GM12878 (cell line): ENCODE measurements at regions not wholly inside any gene's neighbourhood (a gene's known extent, or its start where the extent isn't known, plus 50 kb on each side); places are given as distances from the start of the nearest gene placed in this dataset.

Source experiments
- CBFB ChIP-seq: IDR thresholded peaks from 2 replicates; pipeline ENCODE4 v1.6.1; 2016; ENCODE audit warnings: antibody characterized with exemption, low read depth
- CHD1 ChIP-seq: IDR thresholded peaks from 2 replicates; pipeline ENCODE4 v1.6.1; 2012; ENCODE audit warnings: low read depth, low read length, improper control_type of control experiment
- EGR1 ChIP-seq, 2 experiments: IDR thresholded peaks; 1 replicate in 1 of 2; 2 replicates in 1 of 2; pipeline ENCODE4 v1.6.1; 2011 to 2012; ENCODE audit warnings: low read depth in 2 of 2, low read length in 2 of 2, borderline replicate concordance in 1 of 2, mild to moderate bottlenecking in 1 of 2, moderate library complexity in 1 of 2
- ESRRA ChIP-seq: IDR thresholded peaks from 2 replicates; pipeline ENCODE4 v1.6.1; 2012; ENCODE audit warnings: mild to moderate bottlenecking, low read length, improper control_type of control experiment
- ETV6 ChIP-seq, 2 experiments: fragments of 450-650 bp in 1 of 2; IDR thresholded peaks in 1 of 2; conservative IDR thresholded peaks in 1 of 2; 2 replicates each; pipeline ENCODE4 v1.6.1; 2014; ENCODE audit warnings: antibody characterized with exemption in 1 of 2, borderline replicate concordance in 1 of 2, low read depth in 1 of 2, mild to moderate bottlenecking in 1 of 2, moderate library complexity in 1 of 2
- JUNB ChIP-seq: IDR thresholded peaks from 2 replicates; pipeline ENCODE4 v1.6.1; 2016; ENCODE audit warnings: antibody characterized with exemption, mild to moderate bottlenecking
- LARP7 ChIP-seq: fragments of 450-650 bp; IDR thresholded peaks from 2 replicates; pipeline ENCODE4 v1.6.1; 2017; ENCODE audit warnings: mild to moderate bottlenecking
- MEF2B ChIP-seq: fragments of 450-650 bp; IDR thresholded peaks from 2 replicates; pipeline ENCODE4 v1.6.1; 2018; ENCODE audit warnings: mild to moderate bottlenecking, moderate library complexity; ENCODE audit not compliant: partially characterized antibody, poor library complexity, severe bottlenecking
- RAD51 ChIP-seq: fragments of 450-650 bp; IDR thresholded peaks from 2 replicates; pipeline ENCODE4 v1.6.1; 2016; ENCODE audit warnings: moderate library complexity, mild to moderate bottlenecking, inconsistent platforms
- RUNX3 ChIP-seq: IDR thresholded peaks from 2 replicates; pipeline ENCODE4 v1.6.1; 2012; ENCODE audit warnings: low read length, inconsistent platforms
- SIX5 ChIP-seq: IDR thresholded peaks from 2 replicates; pipeline ENCODE4 v1.6.1; 2011; ENCODE audit warnings: mild to moderate bottlenecking, low read depth, low read length, moderate library complexity; ENCODE audit not compliant: severe bottlenecking
- TCF3 ChIP-seq: IDR thresholded peaks from 2 replicates; pipeline ENCODE4 v1.6.1; 2012; ENCODE audit warnings: low read depth, mild to moderate bottlenecking, low read length, borderline replicate concordance; ENCODE audit not compliant: insufficient read depth
- YBX1 ChIP-seq: fragments of 450-650 bp; IDR thresholded peaks from 2 replicates; pipeline ENCODE4 v1.6.1; 2016; ENCODE audit warnings: antibody characterized with exemption
- TF ChIP-seq, protein P1 (sequence below): IDR thresholded peaks from 2 replicates; pipeline ENCODE4 v1.6.1; 2012; ENCODE audit warnings: mild to moderate bottlenecking, low read depth, low read length
- TF ChIP-seq, protein P2 (sequence below): fragments of 450-650 bp; formaldehyde crosslinking; IDR thresholded peaks from 2 replicates; pipeline ENCODE4 v1.4.0; 2020; ENCODE audit warnings: mild to moderate bottlenecking, moderate library complexity
- TF ChIP-seq, protein P3 (sequence below): fragments of 450-650 bp; IDR thresholded peaks from 2 replicates; pipeline ENCODE4 v1.6.1; 2016; ENCODE audit warnings: mild to moderate bottlenecking, moderate library complexity, borderline replicate concordance
- TF ChIP-seq, protein P4 (sequence below): fragments of 450-650 bp; IDR thresholded peaks from 2 replicates; pipeline ENCODE4 v1.6.1; 2017; ENCODE audit warnings: mild to moderate bottlenecking

DNA sequence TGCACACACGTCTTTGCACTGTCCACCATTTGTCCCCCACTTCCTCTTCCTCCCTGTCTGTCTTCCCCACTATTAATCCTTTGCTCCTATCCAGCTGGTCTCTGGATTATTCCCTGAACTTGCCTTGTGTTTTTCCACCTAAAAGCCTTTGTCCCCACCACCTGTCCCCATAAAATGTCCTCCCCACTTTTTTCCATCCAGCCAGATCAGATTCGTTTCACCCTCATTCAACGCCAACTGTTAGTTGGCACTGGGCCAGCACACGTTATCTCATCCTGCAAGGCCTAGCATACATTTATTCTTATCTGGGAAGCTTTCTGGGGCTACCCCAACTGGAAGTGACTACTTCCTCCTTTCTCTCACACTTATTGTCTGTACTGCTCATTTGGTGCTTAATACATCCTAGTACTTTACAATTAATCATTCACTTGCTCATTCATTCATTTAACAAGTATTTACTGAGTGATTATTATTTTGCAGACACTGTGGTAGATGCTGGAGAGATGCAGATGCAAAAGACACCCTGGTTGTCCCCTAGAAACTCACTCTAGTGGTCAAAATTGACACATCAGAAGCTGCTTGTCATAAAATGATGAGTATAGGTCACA, 96.2 kb downstream of the RASSF10 start (continued):
- TF ChIP-seq, protein P1, sequence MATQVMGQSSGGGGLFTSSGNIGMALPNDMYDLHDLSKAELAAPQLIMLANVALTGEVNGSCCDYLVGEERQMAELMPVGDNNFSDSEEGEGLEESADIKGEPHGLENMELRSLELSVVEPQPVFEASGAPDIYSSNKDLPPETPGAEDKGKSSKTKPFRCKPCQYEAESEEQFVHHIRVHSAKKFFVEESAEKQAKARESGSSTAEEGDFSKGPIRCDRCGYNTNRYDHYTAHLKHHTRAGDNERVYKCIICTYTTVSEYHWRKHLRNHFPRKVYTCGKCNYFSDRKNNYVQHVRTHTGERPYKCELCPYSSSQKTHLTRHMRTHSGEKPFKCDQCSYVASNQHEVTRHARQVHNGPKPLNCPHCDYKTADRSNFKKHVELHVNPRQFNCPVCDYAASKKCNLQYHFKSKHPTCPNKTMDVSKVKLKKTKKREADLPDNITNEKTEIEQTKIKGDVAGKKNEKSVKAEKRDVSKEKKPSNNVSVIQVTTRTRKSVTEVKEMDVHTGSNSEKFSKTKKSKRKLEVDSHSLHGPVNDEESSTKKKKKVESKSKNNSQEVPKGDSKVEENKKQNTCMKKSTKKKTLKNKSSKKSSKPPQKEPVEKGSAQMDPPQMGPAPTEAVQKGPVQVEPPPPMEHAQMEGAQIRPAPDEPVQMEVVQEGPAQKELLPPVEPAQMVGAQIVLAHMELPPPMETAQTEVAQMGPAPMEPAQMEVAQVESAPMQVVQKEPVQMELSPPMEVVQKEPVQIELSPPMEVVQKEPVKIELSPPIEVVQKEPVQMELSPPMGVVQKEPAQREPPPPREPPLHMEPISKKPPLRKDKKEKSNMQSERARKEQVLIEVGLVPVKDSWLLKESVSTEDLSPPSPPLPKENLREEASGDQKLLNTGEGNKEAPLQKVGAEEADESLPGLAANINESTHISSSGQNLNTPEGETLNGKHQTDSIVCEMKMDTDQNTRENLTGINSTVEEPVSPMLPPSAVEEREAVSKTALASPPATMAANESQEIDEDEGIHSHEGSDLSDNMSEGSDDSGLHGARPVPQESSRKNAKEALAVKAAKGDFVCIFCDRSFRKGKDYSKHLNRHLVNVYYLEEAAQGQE: no peak
- no peak for TF ChIP-seq ETV6 (conservative IDR thresholded peaks at IDR 0.05 in 1 of 2, IDR thresholded peaks at IDR 0.05 in 1 of 2; ENCODE audit: borderline replicate concordance in 1 of 2, low read depth in 1 of 2)
- TF ChIP-seq EGR1 (IDR thresholded peaks at IDR 0.05; ENCODE audit: borderline replicate concordance in 1 of 2, low read depth in 2 of 2, low read length in 2 of 2): no peak
- TF ChIP-seq LARP7: 0 out of 2 replicates have a peak, but pooled peaks have one; percentile 31
- TF ChIP-seq TCF3: no peak
- TF ChIP-seq RUNX3: no peak
- no peak for TF ChIP-seq MEF2B
- no peak for TF ChIP-seq CHD1
- no peak for TF ChIP-seq RAD51
- TF ChIP-seq, protein P2, sequence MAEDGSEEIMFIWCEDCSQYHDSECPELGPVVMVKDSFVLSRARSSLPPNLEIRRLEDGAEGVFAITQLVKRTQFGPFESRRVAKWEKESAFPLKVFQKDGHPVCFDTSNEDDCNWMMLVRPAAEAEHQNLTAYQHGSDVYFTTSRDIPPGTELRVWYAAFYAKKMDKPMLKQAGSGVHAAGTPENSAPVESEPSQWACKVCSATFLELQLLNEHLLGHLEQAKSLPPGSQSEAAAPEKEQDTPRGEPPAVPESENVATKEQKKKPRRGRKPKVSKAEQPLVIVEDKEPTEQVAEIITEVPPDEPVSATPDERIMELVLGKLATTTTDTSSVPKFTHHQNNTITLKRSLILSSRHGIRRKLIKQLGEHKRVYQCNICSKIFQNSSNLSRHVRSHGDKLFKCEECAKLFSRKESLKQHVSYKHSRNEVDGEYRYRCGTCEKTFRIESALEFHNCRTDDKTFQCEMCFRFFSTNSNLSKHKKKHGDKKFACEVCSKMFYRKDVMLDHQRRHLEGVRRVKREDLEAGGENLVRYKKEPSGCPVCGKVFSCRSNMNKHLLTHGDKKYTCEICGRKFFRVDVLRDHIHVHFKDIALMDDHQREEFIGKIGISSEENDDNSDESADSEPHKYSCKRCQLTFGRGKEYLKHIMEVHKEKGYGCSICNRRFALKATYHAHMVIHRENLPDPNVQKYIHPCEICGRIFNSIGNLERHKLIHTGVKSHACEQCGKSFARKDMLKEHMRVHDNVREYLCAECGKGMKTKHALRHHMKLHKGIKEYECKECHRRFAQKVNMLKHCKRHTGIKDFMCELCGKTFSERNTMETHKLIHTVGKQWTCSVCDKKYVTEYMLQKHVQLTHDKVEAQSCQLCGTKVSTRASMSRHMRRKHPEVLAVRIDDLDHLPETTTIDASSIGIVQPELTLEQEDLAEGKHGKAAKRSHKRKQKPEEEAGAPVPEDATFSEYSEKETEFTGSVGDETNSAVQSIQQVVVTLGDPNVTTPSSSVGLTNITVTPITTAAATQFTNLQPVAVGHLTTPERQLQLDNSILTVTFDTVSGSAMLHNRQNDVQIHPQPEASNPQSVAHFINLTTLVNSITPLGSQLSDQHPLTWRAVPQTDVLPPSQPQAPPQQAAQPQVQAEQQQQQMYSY (CRISPR knock-in tag): no peak
- TF ChIP-seq CBFB: no peak
- TF ChIP-seq, protein P3, sequence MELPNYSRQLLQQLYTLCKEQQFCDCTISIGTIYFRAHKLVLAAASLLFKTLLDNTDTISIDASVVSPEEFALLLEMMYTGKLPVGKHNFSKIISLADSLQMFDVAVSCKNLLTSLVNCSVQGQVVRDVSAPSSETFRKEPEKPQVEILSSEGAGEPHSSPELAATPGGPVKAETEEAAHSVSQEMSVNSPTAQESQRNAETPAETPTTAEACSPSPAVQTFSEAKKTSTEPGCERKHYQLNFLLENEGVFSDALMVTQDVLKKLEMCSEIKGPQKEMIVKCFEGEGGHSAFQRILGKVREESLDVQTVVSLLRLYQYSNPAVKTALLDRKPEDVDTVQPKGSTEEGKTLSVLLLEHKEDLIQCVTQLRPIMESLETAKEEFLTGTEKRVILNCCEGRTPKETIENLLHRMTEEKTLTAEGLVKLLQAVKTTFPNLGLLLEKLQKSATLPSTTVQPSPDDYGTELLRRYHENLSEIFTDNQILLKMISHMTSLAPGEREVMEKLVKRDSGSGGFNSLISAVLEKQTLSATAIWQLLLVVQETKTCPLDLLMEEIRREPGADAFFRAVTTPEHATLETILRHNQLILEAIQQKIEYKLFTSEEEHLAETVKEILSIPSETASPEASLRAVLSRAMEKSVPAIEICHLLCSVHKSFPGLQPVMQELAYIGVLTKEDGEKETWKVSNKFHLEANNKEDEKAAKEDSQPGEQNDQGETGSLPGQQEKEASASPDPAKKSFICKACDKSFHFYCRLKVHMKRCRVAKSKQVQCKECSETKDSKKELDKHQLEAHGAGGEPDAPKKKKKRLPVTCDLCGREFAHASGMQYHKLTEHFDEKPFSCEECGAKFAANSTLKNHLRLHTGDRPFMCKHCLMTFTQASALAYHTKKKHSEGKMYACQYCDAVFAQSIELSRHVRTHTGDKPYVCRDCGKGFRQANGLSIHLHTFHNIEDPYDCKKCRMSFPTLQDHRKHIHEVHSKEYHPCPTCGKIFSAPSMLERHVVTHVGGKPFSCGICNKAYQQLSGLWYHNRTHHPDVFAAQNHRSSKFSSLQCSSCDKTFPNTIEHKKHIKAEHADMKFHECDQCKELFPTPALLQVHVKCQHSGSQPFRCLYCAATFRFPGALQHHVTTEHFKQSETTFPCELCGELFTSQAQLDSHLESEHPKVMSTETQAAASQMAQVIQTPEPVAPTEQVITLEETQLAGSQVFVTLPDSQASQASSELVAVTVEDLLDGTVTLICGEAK: no peak
- TF ChIP-seq ESRRA: no peak
- TF ChIP-seq SIX5: no peak
- no peak for TF ChIP-seq YBX1
- TF ChIP-seq JUNB: no peak
- TF ChIP-seq, protein P4, sequence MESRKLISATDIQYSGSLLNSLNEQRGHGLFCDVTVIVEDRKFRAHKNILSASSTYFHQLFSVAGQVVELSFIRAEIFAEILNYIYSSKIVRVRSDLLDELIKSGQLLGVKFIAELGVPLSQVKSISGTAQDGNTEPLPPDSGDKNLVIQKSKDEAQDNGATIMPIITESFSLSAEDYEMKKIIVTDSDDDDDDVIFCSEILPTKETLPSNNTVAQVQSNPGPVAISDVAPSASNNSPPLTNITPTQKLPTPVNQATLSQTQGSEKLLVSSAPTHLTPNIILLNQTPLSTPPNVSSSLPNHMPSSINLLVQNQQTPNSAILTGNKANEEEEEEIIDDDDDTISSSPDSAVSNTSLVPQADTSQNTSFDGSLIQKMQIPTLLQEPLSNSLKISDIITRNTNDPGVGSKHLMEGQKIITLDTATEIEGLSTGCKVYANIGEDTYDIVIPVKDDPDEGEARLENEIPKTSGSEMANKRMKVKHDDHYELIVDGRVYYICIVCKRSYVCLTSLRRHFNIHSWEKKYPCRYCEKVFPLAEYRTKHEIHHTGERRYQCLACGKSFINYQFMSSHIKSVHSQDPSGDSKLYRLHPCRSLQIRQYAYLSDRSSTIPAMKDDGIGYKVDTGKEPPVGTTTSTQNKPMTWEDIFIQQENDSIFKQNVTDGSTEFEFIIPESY: no peak
